CD4-positive, alpha-beta T cell treated with Interleukin-15 for 1 hour (primary cell): ENCODE measurements at regions not wholly inside any gene's neighbourhood (a gene's known extent, or its start where the extent isn't known, plus 50 kb on each side); places are given as distances from the start of the nearest gene placed in this dataset.
"Not testable (repeated sequence)": the region's sequence is repeated elsewhere in the genome, so short reads cannot be mapped to it uniquely, and the experiment has no call there.

ENCODE experiments used
- DNase-seq: peaks from one replicate; pipeline ENCODE4 v3.0.0-alpha.2; 2020

GRCh38 chr16:51268237-51268636 is 117.2 kb upstream of the SALL1 start:
- DNase-seq = no peak

- no peak for DNase-seq
Measured at GRCh38 chr16:51267681-51268080, 116.6 kb upstream of the SALL1 start.

DNA sequence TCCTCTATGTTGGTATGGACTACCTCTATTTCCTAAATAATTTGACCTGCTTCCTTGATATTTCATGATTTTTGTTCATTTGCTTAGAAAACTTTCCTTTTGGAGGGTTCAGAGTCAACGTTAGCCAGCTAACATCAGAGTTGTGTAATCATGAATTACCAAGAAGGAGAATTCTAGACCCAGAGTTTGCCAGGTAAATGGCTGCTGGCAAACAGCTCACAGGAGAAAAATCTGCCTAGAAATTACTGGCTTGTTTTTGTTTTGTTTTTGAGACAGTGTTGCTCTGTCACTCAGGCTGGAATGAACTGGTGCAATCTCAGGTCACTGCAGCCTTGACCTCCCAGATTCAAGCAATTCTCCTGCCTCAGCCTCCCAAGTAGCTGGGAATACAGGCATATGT is 111.4 kb upstream of the SALL1 start:
- no peak for DNase-seq

DNA sequence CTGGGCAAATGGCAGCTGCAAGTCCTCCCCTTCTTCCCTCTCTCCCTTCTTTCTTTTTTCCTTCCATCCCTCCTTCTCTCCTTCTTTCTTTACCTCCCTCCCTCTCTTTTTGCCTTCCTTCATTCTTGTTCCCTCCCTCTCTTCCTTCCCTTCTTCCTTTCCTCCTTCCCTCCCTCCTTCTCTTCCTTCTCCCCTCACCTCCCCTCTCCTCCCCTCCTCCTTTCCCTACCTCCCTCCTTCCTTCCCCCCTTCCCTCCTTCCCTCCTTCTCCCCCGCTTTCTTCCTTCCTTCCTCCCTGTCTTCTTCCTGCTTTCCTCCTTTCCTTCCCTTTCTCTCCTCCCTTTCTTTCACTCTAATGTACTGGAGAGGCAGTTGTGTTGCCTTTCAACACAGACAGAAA is 110.8 kb upstream of the SALL1 start:
- no peak for DNase-seq

DNA sequence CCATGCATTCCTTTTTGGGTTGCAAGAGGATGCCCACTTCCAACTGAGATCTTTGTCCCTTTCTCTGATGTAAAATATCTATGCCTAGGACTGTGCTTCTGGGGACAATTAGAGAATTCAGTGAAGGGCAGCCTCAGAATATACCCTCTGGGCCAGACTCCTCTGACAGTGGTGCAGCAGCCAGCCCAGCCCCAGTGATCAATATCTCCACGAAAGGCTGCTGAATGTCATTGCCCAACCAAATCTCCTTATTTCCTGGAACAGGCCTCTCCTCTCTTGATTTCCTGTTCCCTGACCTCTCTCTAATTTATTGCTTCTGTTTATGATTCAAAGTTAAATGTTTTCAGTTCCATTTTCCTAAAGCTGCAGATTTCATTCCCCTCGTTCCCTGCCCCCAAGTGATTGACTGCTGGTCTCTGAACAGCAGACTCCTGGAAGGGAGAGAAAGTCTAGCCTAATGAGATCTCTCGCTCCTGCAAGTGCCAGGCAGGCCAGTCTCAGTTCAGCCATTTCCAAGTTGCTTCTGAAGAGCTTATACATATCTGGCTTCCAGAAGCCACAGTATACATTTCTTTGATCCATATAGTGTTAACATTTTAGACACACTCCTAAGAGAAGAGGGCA is 104.4 kb upstream of the SALL1 start:
- no peak for DNase-seq

DNA sequence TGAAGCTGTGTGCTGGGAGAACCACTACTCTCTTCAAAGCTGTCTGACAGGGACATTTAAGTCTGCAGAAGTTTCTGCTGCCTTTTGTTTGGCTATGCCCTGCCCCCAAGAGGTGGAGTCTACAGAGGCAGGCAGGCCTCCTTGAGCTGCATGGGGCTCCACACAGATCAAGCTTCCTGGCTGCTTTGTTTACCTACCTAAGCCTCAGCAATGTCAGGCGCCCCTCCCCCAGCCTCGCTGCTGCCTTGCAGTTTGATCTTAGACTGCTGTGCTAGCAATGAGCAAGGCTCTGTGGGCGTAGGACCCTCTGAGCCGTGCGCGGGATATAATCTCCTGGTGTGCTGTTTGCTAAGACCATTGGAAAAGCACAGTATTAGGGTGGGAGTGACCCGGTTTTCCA is 103.3 kb upstream of the SALL1 start:
- not testable (repeated sequence) for DNase-seq

GRCh38 chr16:51248217-51248616 is 97.1 kb upstream of the SALL1 start:
- no peak for DNase-seq

GRCh38 chr16:51245658-51245995 is 94.6 kb upstream of the SALL1 start:
- DNase-seq = no peak

- no peak for DNase-seq
Measured at GRCh38 chr16:51244887-51245657, 94.0 kb upstream of the SALL1 start.

GRCh38 chr16:51243936-51244436 is 92.9 kb upstream of the SALL1 start:
- no peak for DNase-seq

DNA sequence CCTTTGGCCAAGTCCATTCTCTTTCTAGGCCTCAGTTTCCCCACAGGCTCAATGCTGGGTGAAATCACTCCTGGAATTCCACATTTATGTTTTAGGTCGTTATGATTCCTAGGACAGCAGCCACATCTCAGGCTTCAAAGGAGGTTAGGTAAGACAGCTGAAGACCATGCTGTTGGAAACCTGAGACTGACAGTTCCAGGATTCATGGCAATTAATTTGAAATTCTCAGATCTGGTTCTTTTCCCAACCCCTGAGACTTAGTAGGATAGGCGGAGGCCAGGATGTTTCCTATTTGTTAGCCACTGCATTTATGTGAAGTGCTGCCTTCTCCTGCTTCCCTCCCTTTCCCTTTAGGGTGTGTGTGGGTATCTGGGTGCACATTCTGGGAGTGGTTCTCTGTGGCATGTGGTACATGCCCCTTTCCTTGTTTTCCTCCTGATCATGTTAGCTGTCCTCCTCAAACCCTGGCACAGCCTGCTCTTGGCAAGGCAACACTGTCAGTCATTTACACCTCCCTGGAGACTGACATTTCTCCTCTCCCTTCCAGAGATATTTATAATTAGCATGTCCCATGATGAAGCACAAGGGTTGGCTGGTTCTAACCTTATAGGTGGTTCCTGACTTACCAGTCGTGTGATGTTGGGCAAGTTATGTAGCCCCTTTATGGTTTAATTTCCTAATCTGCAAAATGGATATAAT is 91.4 kb upstream of the SALL1 start:
- DNase-seq = no peak

DNA sequence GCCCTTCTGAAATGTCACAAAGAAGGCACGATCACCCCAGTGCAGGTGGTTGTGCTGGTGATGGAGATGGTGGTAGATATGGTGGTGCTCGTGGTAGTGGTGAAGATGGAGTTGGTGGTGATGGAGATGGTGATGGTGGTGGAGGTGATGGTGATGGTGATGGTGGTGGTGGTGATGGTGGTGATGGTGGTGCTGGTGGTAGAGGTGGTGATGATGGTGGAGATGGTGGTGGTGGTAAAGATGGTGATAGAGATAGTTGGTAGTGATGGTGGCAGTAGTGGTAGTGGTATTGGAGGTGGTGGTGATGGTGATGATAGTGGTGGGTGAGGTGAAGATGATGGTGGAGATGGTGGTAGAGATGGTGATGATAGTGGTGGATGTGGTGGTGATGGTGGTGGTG is 88.1 kb upstream of the SALL1 start:
- DNase-seq = no peak

- DNase-seq = no peak
Measured at GRCh38 chr16:51237861-51238378, 86.8 kb upstream of the SALL1 start.

GRCh38 chr16:51237207-51237606 is 86.1 kb upstream of the SALL1 start:
- no peak for DNase-seq

- DNase-seq = no peak
Measured at GRCh38 chr16:51236583-51236982, 85.5 kb upstream of the SALL1 start.

DNA sequence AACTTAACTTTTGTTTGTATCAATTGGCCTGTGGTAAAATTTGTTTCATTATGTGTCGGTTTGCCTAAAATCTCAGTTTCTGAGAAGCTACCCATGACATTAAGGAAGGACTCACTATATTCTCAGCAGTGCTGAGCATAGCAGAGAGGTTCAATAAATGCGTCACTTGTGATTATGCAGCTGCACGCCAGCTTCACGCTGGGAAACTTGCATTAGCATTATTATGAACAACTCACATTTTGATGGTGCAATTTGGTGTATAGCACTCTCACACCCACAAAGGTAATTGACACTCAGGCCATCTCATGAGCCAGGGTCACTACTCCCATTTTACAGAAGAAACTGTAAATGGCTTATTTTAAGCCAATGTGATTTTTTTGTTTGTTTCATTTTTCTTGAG is 80.6 kb upstream of the SALL1 start:
- no peak for DNase-seq

DNA sequence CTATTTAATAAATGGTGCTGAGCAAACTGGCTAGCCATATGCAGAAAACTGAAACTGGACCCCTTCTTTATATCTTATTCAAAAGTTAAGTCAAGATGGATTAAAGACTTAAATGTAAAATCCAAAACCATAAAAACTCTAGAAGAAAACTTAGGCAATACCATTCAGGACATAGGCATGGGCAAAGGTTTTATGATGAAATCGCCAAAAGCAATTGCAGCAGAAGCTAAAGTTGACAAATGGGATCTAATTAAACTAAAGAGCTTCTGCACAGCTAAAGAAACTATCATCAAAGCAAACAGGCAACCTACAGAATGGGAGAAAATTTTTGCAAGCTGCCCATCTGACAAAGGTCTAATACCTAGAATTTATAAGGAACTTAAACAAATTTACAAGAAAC is 79.0 kb upstream of the SALL1 start:
- not testable (repeated sequence) for DNase-seq

DNA sequence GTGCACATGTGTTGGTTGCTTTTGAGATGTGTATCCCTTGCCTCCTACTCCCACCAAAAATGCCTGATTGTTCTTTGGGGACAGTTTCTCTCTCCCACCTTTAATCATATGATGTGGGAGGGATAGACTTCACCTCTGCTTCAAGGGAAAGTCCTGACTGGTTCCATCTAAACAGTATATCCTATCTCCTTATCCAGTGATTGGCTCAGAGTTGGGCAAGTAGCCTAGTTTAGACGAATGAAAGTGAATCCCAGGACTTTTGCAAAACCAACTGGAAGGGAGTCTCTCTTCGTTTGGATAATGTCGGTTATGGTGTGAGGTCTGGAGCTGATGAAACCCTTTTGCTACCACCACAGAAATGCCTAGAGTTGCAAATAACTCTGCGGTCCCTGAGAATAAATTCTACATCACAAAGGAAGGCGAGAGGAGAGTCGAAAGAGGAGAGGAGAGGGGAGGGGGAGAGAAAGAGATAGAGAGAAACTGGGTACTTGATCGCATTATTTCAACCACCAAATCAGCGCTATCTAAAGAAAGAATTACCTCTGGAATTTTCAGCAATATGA is 77.1 kb upstream of the SALL1 start:
- DNase-seq = no peak

DNA sequence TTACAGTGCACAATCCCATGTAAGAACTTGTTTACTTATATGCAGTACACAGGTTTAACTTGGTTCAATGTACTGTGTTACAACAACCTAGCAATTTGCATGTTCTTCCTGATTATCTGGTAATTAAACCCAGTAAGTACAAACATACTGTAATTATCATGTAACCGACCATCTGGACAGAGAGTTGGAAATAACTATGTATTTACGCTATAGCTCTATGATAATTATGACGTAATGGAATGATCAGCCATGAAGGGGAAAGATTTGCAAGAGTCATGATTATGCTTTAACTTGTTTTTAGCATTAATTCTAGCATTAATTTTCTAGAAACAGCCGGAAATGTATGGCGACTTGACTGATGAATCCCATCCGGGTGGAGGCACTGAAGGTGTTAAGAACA is 74.8 kb upstream of the SALL1 start:
- DNase-seq = no peak

DNA sequence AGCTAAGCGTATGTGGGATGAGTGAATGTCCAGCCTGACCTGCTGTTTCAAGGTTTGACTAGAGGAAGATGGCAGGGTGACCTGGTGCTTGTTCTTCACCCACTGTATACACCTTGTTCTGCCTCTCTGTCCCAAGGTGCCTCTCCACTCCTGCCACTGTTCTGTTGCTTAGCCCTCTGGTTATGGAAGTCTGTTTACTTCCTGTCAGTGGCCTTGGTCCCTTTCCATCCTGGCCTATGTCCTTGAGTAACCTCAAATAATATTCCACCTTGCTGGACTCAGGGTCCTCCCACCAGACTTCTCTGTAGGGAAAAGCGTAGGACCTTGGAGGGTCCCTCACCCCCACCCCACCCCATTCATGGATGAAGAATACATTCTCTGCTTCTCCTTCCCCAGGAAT is 73.2 kb upstream of the SALL1 start:
- no peak for DNase-seq

GRCh38 chr16:51222016-51222415 is 70.9 kb upstream of the SALL1 start:
- no peak for DNase-seq

DNA sequence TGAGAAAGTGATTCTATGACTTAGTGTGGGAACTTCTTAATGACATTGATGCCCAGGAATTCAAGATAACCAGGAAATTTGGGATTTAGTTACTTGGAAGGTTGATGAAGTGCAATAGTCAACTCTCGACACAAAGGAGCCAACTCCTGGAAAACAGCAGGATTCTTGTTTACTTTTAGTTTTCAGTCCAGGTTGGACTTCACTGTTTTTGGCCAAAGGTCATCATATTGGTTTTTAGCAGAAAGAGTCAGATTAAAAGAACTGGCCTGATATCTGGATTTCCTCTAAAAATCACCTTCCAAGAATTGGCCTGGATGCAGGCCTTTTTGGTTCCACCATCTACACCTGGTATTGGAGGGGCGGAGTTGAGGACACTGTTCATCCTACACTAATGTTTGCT is 60.1 kb upstream of the SALL1 start:
- no peak for DNase-seq

DNA sequence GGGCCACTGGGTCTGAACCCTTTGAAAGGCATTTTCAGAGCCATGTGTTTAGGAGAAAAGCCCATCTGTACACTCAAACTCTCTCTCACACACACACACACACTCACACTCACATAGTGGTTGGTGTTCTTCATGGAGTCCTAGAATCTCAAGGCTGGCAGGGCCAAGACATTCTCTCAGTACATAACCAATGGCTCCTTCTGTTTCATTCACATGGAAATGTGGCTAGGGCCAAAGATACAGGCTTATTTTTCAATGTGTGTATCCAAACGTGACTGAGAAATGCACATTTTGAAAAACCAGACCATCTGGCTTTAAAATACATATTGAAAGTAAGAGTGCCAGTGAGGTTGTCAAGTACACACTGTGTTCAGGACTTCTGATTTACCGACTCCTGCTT is 59.0 kb upstream of the SALL1 start:
- DNase-seq = no peak

DNA sequence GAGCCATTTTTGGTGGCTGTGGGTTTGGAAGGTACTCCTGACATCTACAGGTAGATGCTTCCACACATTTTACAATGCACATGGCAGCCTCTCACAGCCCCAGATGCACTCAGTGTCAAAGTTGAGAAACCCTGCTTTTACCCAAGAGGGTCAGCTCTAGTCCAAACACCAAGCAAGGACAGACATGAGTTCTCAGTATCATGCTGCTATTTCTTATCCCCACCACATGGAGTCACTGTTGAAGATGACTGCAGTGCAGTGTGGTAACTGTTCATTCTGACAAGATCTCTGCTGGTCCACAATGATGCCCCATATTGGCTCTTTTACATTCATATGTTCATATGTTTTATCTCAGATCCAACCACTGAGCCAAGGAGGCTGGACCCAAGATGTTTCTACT is 50.5 kb upstream of the SALL1 start:
- no peak for DNase-seq
